Activated CD8-positive, alpha-beta T cell treated with anti-CD3 and anti-CD28 coated beads, Interleukin-2, amount 10 ng/mL, durations not matched to agents 7 days and 5 days (primary cell): ENCODE measurements at regions not wholly inside any gene's neighbourhood (a gene's known extent, or its start where the extent isn't known, plus 50 kb on each side); places are given as distances from the start of the nearest gene placed in this dataset.

Experiments used
- ATAC-seq: fragments of 150-1000 bp; cut with Tn5 transposase; one replicate; pipeline ENCODE4 v1.10.0; 2021; ENCODE audit warnings: moderate library complexity
- CTCF ChIA-PET: fragments of 350-600 bp; sonication (Branson Sonifier 250); formaldehyde crosslinking; loops from one replicate; lab custom pipeline; 2021; ENCODE audit warnings: antibody characterized with exemption; lab: Charles Lee
- POLR2A ChIA-PET: fragments of 350-600 bp; sonication (Branson Sonifier 250); formaldehyde crosslinking; loops from one replicate; lab custom pipeline; 2021; ENCODE audit warnings: antibody characterized with exemption; lab: Charles Lee
- DNase-seq: peaks from one replicate; pipeline ENCODE4 v3.0.0-alpha.2; 2020
- H3K27ac Mint-ChIP-seq: one replicate; pipeline ENCODE4 v1.8.0; 2021; ENCODE audit warnings: mild to moderate bottlenecking, mixed read lengths
- H3K27me3 Mint-ChIP-seq: one replicate; pipeline ENCODE4 v1.8.0; 2021; ENCODE audit warnings: low read depth, mixed read lengths
- H3K36me3 Mint-ChIP-seq: one replicate; pipeline ENCODE4 v1.8.0; 2021; ENCODE audit warnings: low read depth, mixed read lengths
- H3K4me1 Mint-ChIP-seq: one replicate; pipeline ENCODE4 v1.8.0; 2021; ENCODE audit warnings: low read depth, mixed read lengths
- H3K4me3 Mint-ChIP-seq: one replicate; pipeline ENCODE4 v1.8.0; 2021; ENCODE audit warnings: mild to moderate bottlenecking, mixed read lengths
- H3K9me3 Mint-ChIP-seq: one replicate; pipeline ENCODE4 v1.8.0; 2022; ENCODE audit warnings: mixed read lengths; ENCODE audit not compliant: insufficient read depth

DNA sequence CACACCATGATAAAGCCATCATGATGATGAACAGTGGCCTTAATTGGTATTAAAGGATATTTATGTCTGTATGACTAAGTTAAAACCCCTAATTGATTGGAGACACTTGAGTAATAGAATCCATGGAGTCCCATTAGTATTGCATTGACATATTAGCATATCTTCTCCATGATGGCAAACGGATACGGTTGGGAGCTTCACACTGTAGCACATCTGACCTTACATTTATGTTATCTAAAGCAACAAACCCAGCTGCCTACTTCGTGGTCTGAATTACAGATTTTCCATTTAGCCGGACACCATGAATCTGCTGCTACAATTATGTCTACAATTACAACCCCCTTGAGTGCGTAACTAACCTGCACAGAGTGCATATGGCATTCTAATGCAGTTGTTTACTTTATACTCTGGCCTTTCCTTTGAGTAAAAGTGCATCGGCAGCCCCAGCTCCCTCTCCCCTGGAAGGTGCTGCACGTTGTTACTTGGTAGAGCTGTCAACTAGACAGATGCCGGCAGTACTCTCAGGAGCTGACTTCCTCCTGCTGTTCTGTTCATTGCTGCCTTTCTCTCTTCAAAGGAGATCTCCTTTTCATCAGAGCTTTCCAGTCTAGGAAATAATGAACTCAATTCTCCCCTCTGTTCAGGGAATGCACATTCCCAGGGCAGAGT, 92.1 kb downstream of the LRRC30 start:
- CTCF ChIA-PET: no interaction called here
- H3K9me3 Mint-ChIP-seq: peaks cover 5% of the 10 kb centered on the region
- no peak overlapping the region for H3K27ac Mint-ChIP-seq
- no peaks in the 10 kb centered on the region for H3K4me1 Mint-ChIP-seq
- POLR2A ChIA-PET: no interaction called here
- H3K36me3 Mint-ChIP-seq: no peaks in the 10 kb centered on the region
- no peak for DNase-seq
- no peak for ATAC-seq
- no peak overlapping the region for H3K4me3 Mint-ChIP-seq
- H3K27me3 Mint-ChIP-seq: no peaks in the 10 kb centered on the region

DNA sequence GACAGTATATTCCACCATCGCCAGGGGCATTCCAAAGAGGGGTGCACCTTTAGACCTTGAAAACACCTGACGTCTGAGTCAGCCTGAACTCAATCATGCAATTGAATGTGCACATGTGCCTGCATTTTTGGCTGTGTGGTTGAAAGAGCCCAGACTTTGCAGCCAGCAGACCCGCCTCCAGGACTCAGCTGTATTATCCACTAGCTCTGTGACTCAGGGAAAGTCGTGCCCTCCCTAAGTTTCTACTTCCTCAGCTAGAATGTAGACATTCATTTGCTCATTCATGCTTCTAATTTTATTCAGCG, 94.2 kb downstream of the LRRC30 start:
- POLR2A ChIA-PET: no interaction called here
- ATAC-seq: no peak

DNA sequence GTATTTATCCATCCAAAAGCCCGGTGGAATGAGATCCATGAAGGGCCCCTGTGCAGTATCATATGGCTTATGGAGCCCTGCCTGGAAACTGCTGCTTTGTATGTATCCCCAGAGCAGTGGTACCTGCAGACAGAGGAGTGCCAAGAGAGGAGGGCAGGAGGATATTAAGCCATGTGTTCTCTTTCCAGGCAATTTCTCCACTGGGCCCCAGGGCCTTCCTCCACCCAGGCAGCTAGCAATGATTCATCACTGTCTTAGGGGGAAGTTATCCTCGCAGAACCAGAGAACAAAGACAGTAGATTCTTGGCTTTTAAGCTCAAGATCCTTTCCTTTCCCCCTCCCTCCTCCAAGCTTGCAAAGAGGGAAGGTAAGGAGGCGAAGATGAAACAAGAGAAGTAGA, 98.1 kb downstream of the LRRC30 start:
- CTCF ChIA-PET: no interaction called here
- H3K4me1 Mint-ChIP-seq: no peaks in the 10 kb centered on the region
- no peaks in the 10 kb centered on the region for H3K36me3 Mint-ChIP-seq
- DNase-seq (no peak), ATAC-seq (no peak)
- H3K9me3 Mint-ChIP-seq: peaks cover 5% of the 10 kb centered on the region
- no peak overlapping the region for H3K4me3 Mint-ChIP-seq
- H3K27ac Mint-ChIP-seq: no peak overlapping the region
- no peaks in the 10 kb centered on the region for H3K27me3 Mint-ChIP-seq
- POLR2A ChIA-PET: no interaction called here

More for the DNA sequence above, 94.2 kb downstream of the LRRC30 start:
- H3K4me3 Mint-ChIP-seq: no peak overlapping the region
- no peaks in the 10 kb centered on the region for H3K36me3 Mint-ChIP-seq
- no peaks in the 10 kb centered on the region for H3K4me1 Mint-ChIP-seq
- no peak for DNase-seq
- peaks cover 5% of the 10 kb centered on the region for H3K9me3 Mint-ChIP-seq
- no peaks in the 10 kb centered on the region for H3K27me3 Mint-ChIP-seq
- CTCF ChIA-PET: no interaction called here
- no peak overlapping the region for H3K27ac Mint-ChIP-seq

- CTCF ChIA-PET: no interaction called here
- no peak for ATAC-seq
- H3K27ac Mint-ChIP-seq: no peak overlapping the region
Measured at GRCh38 chr18:7332452-7332851, 101.6 kb downstream of the LRRC30 start.

GRCh38 chr18:7333025-7333562, 102.2 kb downstream of the LRRC30 start:
- POLR2A ChIA-PET: no interaction called here
- no peak overlapping the region for H3K4me3 Mint-ChIP-seq
- no peaks in the 10 kb centered on the region for H3K9me3 Mint-ChIP-seq
- H3K4me1 Mint-ChIP-seq: no peaks in the 10 kb centered on the region
- no peak overlapping the region for H3K27ac Mint-ChIP-seq
- DNase-seq (no peak), ATAC-seq (no peak)
- H3K27me3 Mint-ChIP-seq: no peaks in the 10 kb centered on the region
- CTCF ChIA-PET: no interaction called here
- no peaks in the 10 kb centered on the region for H3K36me3 Mint-ChIP-seq

More at GRCh38 chr18:7332452-7332851, 101.6 kb downstream of the LRRC30 start:
- no peak for DNase-seq
- no peak overlapping the region for H3K4me3 Mint-ChIP-seq
- peaks cover 4% of the 10 kb centered on the region for H3K9me3 Mint-ChIP-seq
- H3K27me3 Mint-ChIP-seq: no peaks in the 10 kb centered on the region
- H3K36me3 Mint-ChIP-seq: no peaks in the 10 kb centered on the region
- POLR2A ChIA-PET: no interaction called here
- H3K4me1 Mint-ChIP-seq: no peaks in the 10 kb centered on the region

- CTCF ChIA-PET: no interaction called here
- POLR2A ChIA-PET: no interaction called here
- no peaks in the 10 kb centered on the region for H3K9me3 Mint-ChIP-seq
- no peak for DNase-seq
- no peak overlapping the region for H3K4me3 Mint-ChIP-seq
- no peak for ATAC-seq
- no peaks in the 10 kb centered on the region for H3K27me3 Mint-ChIP-seq
- no peaks in the 10 kb centered on the region for H3K4me1 Mint-ChIP-seq
- H3K27ac Mint-ChIP-seq: no peak overlapping the region
- no peaks in the 10 kb centered on the region for H3K36me3 Mint-ChIP-seq
Measured at GRCh38 chr18:7334973-7335568, 104.2 kb downstream of the LRRC30 start.

GRCh38 chr18:7336623-7337022, 105.7 kb downstream of the LRRC30 start:
- ATAC-seq (no peak), DNase-seq (no peak)
- no peak overlapping the region for H3K27ac Mint-ChIP-seq
- ChIA-PET CTCF (no interaction called here), POLR2A (no interaction called here)
- H3K4me1 Mint-ChIP-seq: no peaks in the 10 kb centered on the region
- no peak overlapping the region for H3K4me3 Mint-ChIP-seq
- H3K9me3 Mint-ChIP-seq: no peaks in the 10 kb centered on the region
- no peaks in the 10 kb centered on the region for H3K36me3 Mint-ChIP-seq
- H3K27me3 Mint-ChIP-seq: no peaks in the 10 kb centered on the region

DNA sequence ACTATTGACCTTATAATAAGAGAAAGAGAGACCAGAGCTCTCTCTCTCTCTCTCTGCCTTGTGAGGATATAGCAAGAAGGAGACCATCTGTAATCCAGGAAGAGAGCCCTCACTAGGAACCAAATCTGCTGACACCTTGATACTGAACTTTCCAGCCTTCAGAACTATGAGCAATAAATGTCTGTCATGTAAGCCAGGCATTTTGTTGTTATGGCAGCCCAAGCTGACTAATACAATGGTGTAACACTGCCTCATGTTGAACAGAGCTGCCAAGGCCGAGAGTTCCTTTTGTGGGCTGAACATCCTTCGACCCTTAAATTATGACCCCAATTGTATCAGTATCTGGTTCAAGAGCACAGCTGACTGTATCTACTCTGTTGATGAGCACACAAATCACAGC, 108.0 kb downstream of the LRRC30 start:
- Mint-ChIP-seq H3K27me3 (no peaks in the 10 kb centered on the region), H3K4me3 (no peak overlapping the region), H3K4me1 (no peaks in the 10 kb centered on the region), H3K27ac (no peak overlapping the region), H3K9me3 (no peaks in the 10 kb centered on the region), H3K36me3 (no peaks in the 10 kb centered on the region)
- ATAC-seq (no peak), DNase-seq (no peak)
- ChIA-PET CTCF (no interaction called here), POLR2A (no interaction called here)

DNA sequence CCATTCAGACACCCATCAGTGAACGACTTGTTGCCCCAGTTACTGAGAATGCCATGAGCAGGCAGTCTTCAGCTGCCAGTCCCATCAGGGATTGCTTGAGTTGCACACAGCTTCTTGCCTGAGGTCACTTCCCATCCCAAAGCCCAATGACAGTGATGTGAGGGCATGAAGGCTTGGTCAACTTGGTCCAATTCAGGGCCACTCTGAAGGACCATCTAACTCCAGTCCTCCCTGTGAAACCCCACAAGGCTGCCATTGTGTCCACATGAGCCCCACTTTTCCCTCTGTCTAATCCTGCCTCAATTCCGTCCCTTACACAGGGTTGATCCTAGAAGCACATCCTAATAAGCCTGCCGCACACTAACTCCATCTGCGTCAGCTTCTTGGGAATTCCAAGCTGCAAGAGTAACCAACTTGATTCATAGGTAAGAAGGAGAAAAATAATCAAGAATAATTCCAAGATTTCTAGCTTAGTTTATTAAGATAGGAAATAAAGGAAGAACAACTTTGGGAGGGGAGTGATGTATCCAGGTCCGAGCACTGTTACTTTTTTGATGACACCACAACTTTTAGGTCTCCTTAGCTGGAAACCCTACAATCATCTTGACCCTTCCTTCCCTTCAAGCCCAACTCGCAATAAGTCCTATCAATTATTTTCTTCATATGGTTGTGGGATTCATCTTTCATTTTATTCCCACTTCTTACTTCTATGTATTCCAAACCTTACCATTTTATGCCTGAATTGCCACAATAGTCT, 110.9 kb downstream of the LRRC30 start:
- no peaks in the 10 kb centered on the region for H3K27me3 Mint-ChIP-seq
- DNase-seq (no peak), ATAC-seq (no peak)
- H3K4me3 Mint-ChIP-seq: no peak overlapping the region
- no peaks in the 10 kb centered on the region for H3K4me1 Mint-ChIP-seq
- H3K9me3 Mint-ChIP-seq: peaks cover 7% of the 10 kb centered on the region
- H3K36me3 Mint-ChIP-seq: no peaks in the 10 kb centered on the region
- no peak overlapping the region for H3K27ac Mint-ChIP-seq
- ChIA-PET POLR2A (no interaction called here), CTCF (no interaction called here)

DNA sequence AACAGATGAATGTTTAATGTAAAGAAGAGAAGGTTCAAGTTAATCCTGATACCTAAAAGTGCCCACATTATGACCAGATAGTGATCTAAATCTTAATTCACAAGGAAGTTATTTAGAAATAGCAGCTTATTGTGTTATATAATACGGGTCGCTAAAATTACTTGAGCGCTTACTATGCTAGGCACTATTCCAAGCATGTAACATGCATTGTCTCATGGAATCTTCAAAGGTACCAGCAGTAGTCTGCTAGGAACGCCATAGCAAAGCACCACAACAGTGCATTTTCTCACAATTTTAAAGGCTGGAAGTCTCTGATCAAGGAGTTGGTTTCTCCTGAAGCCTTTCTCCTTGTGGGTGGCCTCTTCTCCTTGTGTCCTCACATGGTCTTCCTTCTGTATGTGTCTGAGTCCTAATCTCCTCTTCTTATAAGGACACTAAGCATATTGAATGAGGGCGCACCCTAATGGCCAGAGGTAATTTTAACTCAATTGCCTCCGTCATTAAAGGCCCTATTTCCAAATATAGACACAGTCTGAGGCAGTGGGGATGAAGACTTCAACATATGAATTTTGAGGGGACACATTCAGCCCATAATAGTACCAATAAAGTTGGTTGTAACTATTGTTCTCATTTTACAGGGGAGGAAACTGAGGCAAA, 118.4 kb downstream of the LRRC30 start:
- ChIA-PET POLR2A (no interaction called here), CTCF (no interaction called here)
- Mint-ChIP-seq H3K4me1 (no peaks in the 10 kb centered on the region), H3K9me3 (peaks cover 10% of the 10 kb centered on the region), H3K27ac (no peak overlapping the region), H3K4me3 (no peak overlapping the region), H3K36me3 (no peaks in the 10 kb centered on the region), H3K27me3 (no peaks in the 10 kb centered on the region)
- DNase-seq (no peak), ATAC-seq (no peak)

DNA sequence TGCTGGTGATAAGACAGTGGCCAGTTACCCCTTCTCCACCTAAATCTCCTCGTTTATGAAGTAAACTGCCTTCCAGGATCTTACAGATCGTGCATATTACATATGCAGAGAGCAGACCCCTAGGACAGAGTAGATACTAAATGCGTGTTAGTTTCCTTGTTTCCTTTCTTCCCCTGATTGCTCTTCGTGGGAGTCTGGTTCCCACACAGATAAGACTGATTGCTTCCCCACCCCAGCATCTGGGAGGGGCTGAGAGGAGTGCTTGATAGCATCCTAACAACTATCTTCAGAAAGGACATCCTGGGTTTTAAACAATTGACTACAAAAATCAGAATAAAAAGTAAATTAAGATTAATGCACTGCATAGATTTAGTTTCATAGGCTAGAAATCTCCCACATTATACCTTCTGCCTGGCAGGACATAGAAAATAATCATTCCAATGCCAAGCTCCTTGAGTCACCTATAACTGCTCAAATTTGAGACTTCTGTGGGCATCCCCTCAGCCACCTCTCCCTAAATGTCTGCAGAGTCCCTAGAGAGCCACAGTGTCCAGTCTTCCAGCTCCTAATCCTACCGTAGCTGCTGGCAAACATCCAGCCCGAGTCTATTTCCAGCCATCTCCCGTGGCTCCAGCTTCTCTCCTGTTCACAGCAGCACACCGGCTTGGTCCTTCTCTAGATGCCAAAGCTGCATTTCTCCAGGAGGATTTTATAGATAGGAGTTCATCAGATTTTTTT, 128.3 kb downstream of the LRRC30 start:
- H3K27me3 Mint-ChIP-seq: no peaks in the 10 kb centered on the region
- no peaks in the 10 kb centered on the region for H3K4me1 Mint-ChIP-seq
- ATAC-seq (no peak), DNase-seq (no peak)
- H3K9me3 Mint-ChIP-seq: no peaks in the 10 kb centered on the region
- no peaks in the 10 kb centered on the region for H3K36me3 Mint-ChIP-seq
- H3K27ac Mint-ChIP-seq: no peak overlapping the region
- ChIA-PET CTCF (no interaction called here), POLR2A (no interaction called here)
- H3K4me3 Mint-ChIP-seq: no peak overlapping the region
